HepG2 (cell line): ENCODE measurements at regions not wholly inside any gene's neighbourhood (a gene's known extent, or its start where the extent isn't known, plus 50 kb on each side); places are given as distances from the start of the nearest gene placed in this dataset.

Experiments
- ATAC-seq: fragments of 200-7000 bp; cut with Tn5 transposase; 3 replicates; pipeline ENCODE4 v1.9.1; 2020; ENCODE audit warnings: mild to moderate bottlenecking, moderate library complexity
- BruUV-seq: library from RNA; stranded (reverse); fragments of 400-500 nt; replicated peaks from 2 replicates; lab custom pipeline; 2021; lab: Mats Ljungman, UMichigan
- CTCF ChIA-PET: fragments of 300-600 bp; formaldehyde crosslinking; extraction: SDS; loops from one replicate; lab custom pipeline; 2021; ENCODE audit warnings: low total read pairs, inconsistent platforms, low intra/inter-chr PET ratio; lab: Yijun Ruan, JAX
- POLR2A ChIA-PET: fragments of 350-600 bp; sonication (Branson Sonifier 250); formaldehyde crosslinking; loops from one replicate; lab custom pipeline; 2020; ENCODE audit warnings: antibody characterized with exemption, inconsistent platforms; lab: Yijun Ruan, JAX
- DNase-seq: peaks from one replicate; pipeline ENCODE4 v3.0.0-alpha.2; 2015; ENCODE audit warnings: low spot score
- FAIRE-seq: peaks from 3 replicates; lab custom pipeline; 2011; peaks lifted over from hg19 to GRCh38; lab: Jason Lieb, UNC
- H2AFZ ChIP-seq: one replicate; pipeline ENCODE4 v1.6.1; 2011; ENCODE audit warnings: low read length, inconsistent platforms
- H3K27ac ChIP-seq: fragments of 300-600 bp; 3 replicates; pipeline ENCODE4 v1.8.0; 2011; ENCODE audit warnings: mixed run types, mild to moderate bottlenecking, mixed read lengths, low read length, inconsistent platforms; ENCODE audit not compliant: insufficient read depth; ENCODE audit errors: extremely low read length
- H3K27me3 ChIP-seq, 2 experiments: fragments of 200-600 bp in 1 of 2; 2 replicates in 1 of 2; 3 replicates in 1 of 2; pipeline versions ENCODE4 v1.6.0 to v1.8.0; 2011; ENCODE audit warnings: low read length in 2 of 2, mild to moderate bottlenecking in 2 of 2, moderate library complexity in 2 of 2, inconsistent platforms in 1 of 2; ENCODE audit not compliant: insufficient read depth in 2 of 2, control insufficient read depth in 1 of 2
- H3K36me3 ChIP-seq, 2 experiments: fragments of 200-600 bp in 1 of 2; replicated peaks in 1 of 2; 2 replicates in 1 of 2; 3 replicates in 1 of 2; pipeline versions ENCODE4 v1.5.1 to v1.8.0; 2011; ENCODE audit warnings: low read length in 2 of 2, inconsistent platforms in 1 of 2; ENCODE audit not compliant: insufficient read depth in 2 of 2, control insufficient read depth in 1 of 2
- H3K4me1 ChIP-seq: 2 replicates; pipeline ENCODE4 v1.5.1; 2012; ENCODE audit warnings: low read length, inconsistent platforms; ENCODE audit not compliant: insufficient read depth
- H3K4me2 ChIP-seq: 2 replicates; pipeline ENCODE4 v1.6.0; 2011; ENCODE audit warnings: low read depth, low read length, inconsistent platforms
- H3K4me3 ChIP-seq, 3 experiments: fragments of 200-600 bp in 1 of 3; sonication (generic), shearing (Covaris generic) in 1 of 3; replicated peaks in 1 of 3; 2 replicates each; pipeline ENCODE4 v1.5.1; 2011 to 2016; ENCODE audit warnings: low read length in 3 of 3, inconsistent platforms in 2 of 3, low read depth in 2 of 3, mild to moderate bottlenecking in 2 of 3, control low read depth in 1 of 3, mixed read lengths in 1 of 3; ENCODE audit not compliant: insufficient read depth in 1 of 3
- H3K79me2 ChIP-seq: one replicate; pipeline ENCODE4 v1.6.1; 2011; ENCODE audit warnings: low read length, inconsistent platforms; ENCODE audit not compliant: insufficient read depth
- H3K9ac ChIP-seq: 2 replicates; pipeline ENCODE4 v1.6.0; 2011; ENCODE audit warnings: mild to moderate bottlenecking, low read depth, low read length, inconsistent platforms; ENCODE audit not compliant: insufficient read depth
- H3K9me3 ChIP-seq: 2 replicates; pipeline ENCODE4 v1.5.1; 2012; ENCODE audit warnings: mild to moderate bottlenecking, low read length
- H4K20me1 ChIP-seq: 2 replicates; pipeline ENCODE4 v1.6.0; 2011; ENCODE audit warnings: inconsistent platforms, mild to moderate bottlenecking, low read length, moderate library complexity; ENCODE audit not compliant: insufficient read depth
- CAMTA2 ChIP-seq: sonication (generic); formaldehyde crosslinking; IDR thresholded peaks from 2 replicates; pipeline ENCODE4 v1.4.0; 2020; ENCODE audit warnings: mild to moderate bottlenecking, missing genetic modification reagents, borderline replicate concordance
- PRDM10 ChIP-seq: sonication (generic); formaldehyde crosslinking; IDR thresholded peaks from 2 replicates; pipeline ENCODE4 v1.4.0; 2020; ENCODE audit warnings: low read depth, missing genetic modification reagents
- ZNF503 ChIP-seq: sonication (generic); formaldehyde crosslinking; IDR thresholded peaks from 2 replicates; pipeline ENCODE4 v1.4.0; 2020; ENCODE audit warnings: missing genetic modification reagents
- ZSCAN20 ChIP-seq: sonication (generic); formaldehyde crosslinking; IDR thresholded peaks from 2 replicates; pipeline ENCODE4 v1.4.0; 2020; ENCODE audit warnings: missing genetic modification reagents, mild to moderate bottlenecking, borderline replicate concordance
- WGBS: methylation state at CpG from one replicate; pipeline ENCODE4 v1.1.6; 2017; ENCODE audit warnings: low lambda C conversion rate; 5-methylcytosine and 5-hydroxymethylcytosine counted together
- in situ Hi-C: cut with HindIII; loops from 2 replicates; pipeline ENCODE4 v1.10.0; 2017; ENCODE audit warnings: low pct_unique_long_range_greater_than_20kb; ENCODE audit not compliant: extremely low pct_ligation_motif_present
- intact Hi-C: fragments of 100-400 bp; cut with micrococcal nuclease; formaldehyde crosslinking; loops from one replicate; pipeline ENCODE4 v1.10.0; 2022; ENCODE audit not compliant: unreplicated experiment
- TF ChIP-seq, protein P1 (sequence below): sonication (generic); formaldehyde crosslinking; IDR thresholded peaks from 2 replicates; pipeline ENCODE4 v1.8.0; 2022; ENCODE audit warnings: mild to moderate bottlenecking, missing genetic modification reagents, moderate library complexity
- TF ChIP-seq, protein P2 (sequence below): IDR thresholded peaks from 2 replicates; pipeline ENCODE4 v1.6.1; 2016; ENCODE audit warnings: missing compliant biosample characterization, missing genetic modification reagents, borderline replicate concordance
- TF ChIP-seq, protein P3 (sequence below): sonication (generic); formaldehyde crosslinking; IDR thresholded peaks from 2 replicates; pipeline ENCODE4 v1.4.0; 2020; ENCODE audit warnings: missing genetic modification reagents

DNA sequence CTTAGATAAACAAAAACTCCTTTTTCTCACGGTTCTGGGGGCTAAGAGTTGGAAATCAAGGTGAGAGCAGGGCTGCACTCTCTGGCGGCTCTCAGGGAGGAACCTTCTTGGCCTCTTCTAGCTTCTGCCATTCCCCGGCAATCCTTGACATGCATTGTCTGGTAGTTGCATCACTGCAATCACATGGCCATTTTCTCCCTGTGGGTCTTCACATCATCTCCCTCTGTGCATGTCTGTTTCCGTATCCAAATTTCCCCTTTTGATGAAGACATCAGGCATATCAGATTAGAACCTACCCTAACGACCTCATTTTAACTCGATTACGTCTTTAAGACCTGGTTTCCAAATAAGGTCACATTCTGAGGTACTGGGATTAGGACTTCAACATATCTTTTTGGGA, 129.2 kb upstream of the MAN2A1 start:
- Histone ChIP-seq H3K79me2 (no peaks in the 10 kb centered on the region), H3K9ac (no peak overlapping the region), H3K4me3 (no peak overlapping the region), H3K4me1 (no peaks in the 10 kb centered on the region), H2AFZ (no peak overlapping the region)
- no peak for ATAC-seq
- CTCF ChIA-PET = no interaction called here
- 29% methylated on average over 7 of the region's 7 CpGs for WGBS
- intact Hi-C loops = no loop called here
- TF ChIP-seq, protein P1, sequence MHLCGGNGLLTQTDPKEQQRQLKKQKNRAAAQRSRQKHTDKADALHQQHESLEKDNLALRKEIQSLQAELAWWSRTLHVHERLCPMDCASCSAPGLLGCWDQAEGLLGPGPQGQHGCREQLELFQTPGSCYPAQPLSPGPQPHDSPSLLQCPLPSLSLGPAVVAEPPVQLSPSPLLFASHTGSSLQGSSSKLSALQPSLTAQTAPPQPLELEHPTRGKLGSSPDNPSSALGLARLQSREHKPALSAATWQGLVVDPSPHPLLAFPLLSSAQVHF = no peak
- TF ChIP-seq, protein P2, sequence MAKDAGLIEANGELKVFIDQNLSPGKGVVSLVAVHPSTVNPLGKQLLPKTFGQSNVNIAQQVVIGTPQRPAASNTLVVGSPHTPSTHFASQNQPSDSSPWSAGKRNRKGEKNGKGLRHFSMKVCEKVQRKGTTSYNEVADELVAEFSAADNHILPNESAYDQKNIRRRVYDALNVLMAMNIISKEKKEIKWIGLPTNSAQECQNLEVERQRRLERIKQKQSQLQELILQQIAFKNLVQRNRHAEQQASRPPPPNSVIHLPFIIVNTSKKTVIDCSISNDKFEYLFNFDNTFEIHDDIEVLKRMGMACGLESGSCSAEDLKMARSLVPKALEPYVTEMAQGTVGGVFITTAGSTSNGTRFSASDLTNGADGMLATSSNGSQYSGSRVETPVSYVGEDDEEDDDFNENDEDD (CRISPR knock-in tag) = no peak
- TF ChIP-seq PRDM10 (CRISPR knock-in tag) (no peak), ZNF503 (CRISPR knock-in tag) (no peak), CAMTA2 (CRISPR knock-in tag) (no peak), ZSCAN20 (no peak)
- TF ChIP-seq, protein P3, sequence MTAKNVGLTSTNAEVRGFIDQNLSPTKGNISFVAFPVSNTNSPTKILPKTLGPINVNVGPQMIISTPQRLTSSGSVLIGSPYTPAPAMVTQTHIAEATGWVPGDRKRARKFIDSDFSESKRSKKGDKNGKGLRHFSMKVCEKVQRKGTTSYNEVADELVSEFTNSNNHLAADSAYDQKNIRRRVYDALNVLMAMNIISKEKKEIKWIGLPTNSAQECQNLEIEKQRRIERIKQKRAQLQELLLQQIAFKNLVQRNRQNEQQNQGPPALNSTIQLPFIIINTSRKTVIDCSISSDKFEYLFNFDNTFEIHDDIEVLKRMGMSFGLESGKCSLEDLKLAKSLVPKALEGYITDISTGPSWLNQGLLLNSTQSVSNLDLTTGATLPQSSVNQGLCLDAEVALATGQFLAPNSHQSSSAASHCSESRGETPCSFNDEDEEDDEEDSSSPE (CRISPR knock-in tag) = no peak
- TF ChIP-seq, all 625 proteins: peak for 0
- Histone ChIP-seq H3K27me3 (no peaks in the 10 kb centered on the region), H4K20me1 (no peaks in the 10 kb centered on the region), H3K9me3 (no peaks in the 10 kb centered on the region), H3K4me2 (no peak overlapping the region), H3K36me3 (no peaks in the 10 kb centered on the region), H3K27ac (no peak overlapping the region)
- FAIRE-seq (no peak), DNase-seq (no peak)
- BruUV-seq = no TSS peak
- in situ Hi-C loops = no loop called here
- POLR2A ChIA-PET = no interaction called here
